ENCODE measurements at regions not wholly inside any gene's neighbourhood (a gene's known extent, or its start where the extent isn't known, plus 50 kb on each side); places are given as distances from the start of the nearest gene placed in this dataset.

DNA sequence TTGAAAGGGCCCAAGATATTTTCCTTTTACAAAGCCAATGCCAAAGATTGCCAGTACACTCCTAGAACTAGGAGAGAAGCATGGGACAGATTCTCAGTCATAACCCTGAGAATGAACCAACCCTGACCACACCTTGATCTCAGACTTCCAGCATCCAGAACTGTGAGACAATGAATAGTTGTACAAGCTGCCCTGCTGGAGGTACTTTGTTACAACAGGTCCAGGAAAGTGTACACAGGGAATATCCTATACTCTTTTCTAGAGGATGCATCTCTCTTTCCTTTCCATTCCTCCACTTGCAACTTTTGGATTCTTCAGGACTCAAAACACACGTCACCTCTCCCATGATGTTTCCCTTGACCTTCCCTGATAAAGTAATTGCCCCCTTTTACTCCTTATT is 325.7 kb downstream of the RFC3 start:
- TF ChIP-seq ZFX (IDR thresholded peaks at IDR 0.05; ENCODE audit: borderline replicate concordance), result no peak
- TF ChIP-seq, protein P1, sequence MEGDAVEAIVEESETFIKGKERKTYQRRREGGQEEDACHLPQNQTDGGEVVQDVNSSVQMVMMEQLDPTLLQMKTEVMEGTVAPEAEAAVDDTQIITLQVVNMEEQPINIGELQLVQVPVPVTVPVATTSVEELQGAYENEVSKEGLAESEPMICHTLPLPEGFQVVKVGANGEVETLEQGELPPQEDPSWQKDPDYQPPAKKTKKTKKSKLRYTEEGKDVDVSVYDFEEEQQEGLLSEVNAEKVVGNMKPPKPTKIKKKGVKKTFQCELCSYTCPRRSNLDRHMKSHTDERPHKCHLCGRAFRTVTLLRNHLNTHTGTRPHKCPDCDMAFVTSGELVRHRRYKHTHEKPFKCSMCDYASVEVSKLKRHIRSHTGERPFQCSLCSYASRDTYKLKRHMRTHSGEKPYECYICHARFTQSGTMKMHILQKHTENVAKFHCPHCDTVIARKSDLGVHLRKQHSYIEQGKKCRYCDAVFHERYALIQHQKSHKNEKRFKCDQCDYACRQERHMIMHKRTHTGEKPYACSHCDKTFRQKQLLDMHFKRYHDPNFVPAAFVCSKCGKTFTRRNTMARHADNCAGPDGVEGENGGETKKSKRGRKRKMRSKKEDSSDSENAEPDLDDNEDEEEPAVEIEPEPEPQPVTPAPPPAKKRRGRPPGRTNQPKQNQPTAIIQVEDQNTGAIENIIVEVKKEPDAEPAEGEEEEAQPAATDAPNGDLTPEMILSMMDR (IDR thresholded peaks at IDR 0.05), result no peak

All from 22Rv1 (cell line).